Coronary artery (tissue), 2 donors: ENCODE measurements at regions not wholly inside any gene's neighbourhood (a gene's known extent, or its start where the extent isn't known, plus 50 kb on each side); places are given as distances from the start of the nearest gene placed in this dataset.

Experiments used
- DNase-seq: peaks from one replicate; pipeline ENCODE4 v3.0.0-alpha.2; 2017; ENCODE audit warnings: low spot score
- H3K27ac ChIP-seq, 2 donors: fragments of 200-600 bp; sonication (generic); one replicate each; pipeline ENCODE4 v1.5.1; 2016 to 2019
- H3K4me3 ChIP-seq: fragments of 200-600 bp; sonication (generic); 2 replicates; pipeline ENCODE4 v1.5.1; 2016; ENCODE audit warnings: mild to moderate bottlenecking, moderate library complexity
- TF ChIP-seq, protein P1 (sequence below): fragments of 200-600 bp; sonication (generic); IDR thresholded peaks from one replicate; pipeline ENCODE4 v1.5.1; 2019; ENCODE audit warnings: antibody characterized with exemption

- no peak overlapping the region for H3K4me3 ChIP-seq
- no peak for DNase-seq
- H3K27ac ChIP-seq = no peak overlapping the region
- TF ChIP-seq, protein P1, sequence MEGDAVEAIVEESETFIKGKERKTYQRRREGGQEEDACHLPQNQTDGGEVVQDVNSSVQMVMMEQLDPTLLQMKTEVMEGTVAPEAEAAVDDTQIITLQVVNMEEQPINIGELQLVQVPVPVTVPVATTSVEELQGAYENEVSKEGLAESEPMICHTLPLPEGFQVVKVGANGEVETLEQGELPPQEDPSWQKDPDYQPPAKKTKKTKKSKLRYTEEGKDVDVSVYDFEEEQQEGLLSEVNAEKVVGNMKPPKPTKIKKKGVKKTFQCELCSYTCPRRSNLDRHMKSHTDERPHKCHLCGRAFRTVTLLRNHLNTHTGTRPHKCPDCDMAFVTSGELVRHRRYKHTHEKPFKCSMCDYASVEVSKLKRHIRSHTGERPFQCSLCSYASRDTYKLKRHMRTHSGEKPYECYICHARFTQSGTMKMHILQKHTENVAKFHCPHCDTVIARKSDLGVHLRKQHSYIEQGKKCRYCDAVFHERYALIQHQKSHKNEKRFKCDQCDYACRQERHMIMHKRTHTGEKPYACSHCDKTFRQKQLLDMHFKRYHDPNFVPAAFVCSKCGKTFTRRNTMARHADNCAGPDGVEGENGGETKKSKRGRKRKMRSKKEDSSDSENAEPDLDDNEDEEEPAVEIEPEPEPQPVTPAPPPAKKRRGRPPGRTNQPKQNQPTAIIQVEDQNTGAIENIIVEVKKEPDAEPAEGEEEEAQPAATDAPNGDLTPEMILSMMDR = no peak
Observed at GRCh38 chr1:55814967-55815366, 599.8 kb upstream of the USP24 start.

DNA sequence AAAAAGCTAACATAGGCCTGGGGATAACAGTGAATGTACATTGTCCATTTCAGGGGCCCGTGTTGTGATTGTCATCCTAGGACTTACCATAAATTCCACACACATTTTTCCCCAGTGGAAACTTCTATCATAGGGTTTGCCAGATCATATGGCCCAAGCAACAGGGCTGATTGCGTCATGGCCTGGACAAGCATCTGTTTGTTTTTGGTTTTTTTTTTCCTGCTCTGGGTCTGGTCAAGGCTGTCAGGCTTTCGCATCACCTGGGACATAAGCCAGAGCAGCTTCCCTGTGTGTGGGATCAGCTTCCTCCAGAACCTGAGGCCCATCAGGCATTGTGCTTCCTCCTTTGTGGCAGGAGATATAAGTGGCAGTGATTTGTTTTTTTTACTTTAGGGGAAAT lies 598.5 kb upstream of the USP24 start:
- DNase-seq = no peak
- H3K4me3 ChIP-seq = no peak overlapping the region
- TF ChIP-seq, protein P1 = no peak
- no peak overlapping the region for H3K27ac ChIP-seq

- Histone ChIP-seq H3K27ac (no peak overlapping the region), H3K4me3 (no peak overlapping the region)
- DNase-seq = no peak
- TF ChIP-seq, protein P1 = no peak
Observed at GRCh38 chr1:55812281-55812680, 597.1 kb upstream of the USP24 start.

DNA sequence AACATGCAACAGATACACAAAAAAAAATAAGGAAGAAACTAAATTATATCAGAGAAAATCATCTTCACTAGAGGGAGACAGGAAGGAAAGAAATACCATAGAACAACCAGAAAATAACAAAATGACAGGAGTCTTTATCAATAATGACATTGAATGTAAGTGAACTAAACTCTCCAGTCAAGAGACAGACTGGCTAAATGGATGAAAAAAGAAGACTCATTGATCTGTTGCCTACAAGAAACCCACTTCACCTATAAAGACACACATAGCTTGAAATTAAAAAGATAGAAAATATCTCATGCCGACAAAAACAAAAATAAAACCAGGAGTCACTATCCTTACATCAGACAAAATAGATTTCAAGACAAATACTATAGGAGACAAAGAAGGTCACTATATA lies 593.1 kb upstream of the USP24 start:
- no peak overlapping the region for H3K27ac ChIP-seq
- H3K4me3 ChIP-seq = no peak overlapping the region
- TF ChIP-seq, protein P1 = no peak
- no peak for DNase-seq

- H3K27ac ChIP-seq = no peak overlapping the region
- TF ChIP-seq, protein P1 = no peak
- H3K4me3 ChIP-seq = no peak overlapping the region
- DNase-seq = no peak
Observed at GRCh38 chr1:55803429-55803828, 588.3 kb upstream of the USP24 start.

- H3K27ac ChIP-seq = no peak overlapping the region
- no peak overlapping the region for H3K4me3 ChIP-seq
- TF ChIP-seq, protein P1 = no peak
- no peak for DNase-seq
Observed at GRCh38 chr1:55801481-55801880, 586.3 kb upstream of the USP24 start.

- DNase-seq = no peak
- Histone ChIP-seq H3K4me3 (no peak overlapping the region), H3K27ac (no peak overlapping the region)
- TF ChIP-seq, protein P1 = no peak
Observed at GRCh38 chr1:55800503-55800902, 585.3 kb upstream of the USP24 start.
